Peyer's patch (tissue), 4 donors: ENCODE measurements at regions not wholly inside any gene's neighbourhood (a gene's known extent, or its start where the extent isn't known, plus 50 kb on each side); places are given as distances from the start of the nearest gene placed in this dataset.

Experiments used
- POLR2A ChIP-seq, 2 donors: fragments of 450-650 bp; IDR thresholded peaks; one replicate each; pipeline ENCODE4 v1.5.1; 2017; ENCODE audit warnings: antibody characterized with exemption in 2 of 2, mild to moderate bottlenecking in 2 of 2, moderate library complexity in 2 of 2
- TF ChIP-seq, protein P1 (sequence below), 6 experiments: fragments of 450-650 bp in 4 of 6; fragments of 200-600 bp in 2 of 6; sonication (generic) in 1 of 6; IDR thresholded peaks; one replicate each; pipeline ENCODE4 v1.5.1; 2017 to 2019; ENCODE audit warnings: antibody characterized with exemption in 6 of 6, mild to moderate bottlenecking in 3 of 6, moderate library complexity in 1 of 6

DNA sequence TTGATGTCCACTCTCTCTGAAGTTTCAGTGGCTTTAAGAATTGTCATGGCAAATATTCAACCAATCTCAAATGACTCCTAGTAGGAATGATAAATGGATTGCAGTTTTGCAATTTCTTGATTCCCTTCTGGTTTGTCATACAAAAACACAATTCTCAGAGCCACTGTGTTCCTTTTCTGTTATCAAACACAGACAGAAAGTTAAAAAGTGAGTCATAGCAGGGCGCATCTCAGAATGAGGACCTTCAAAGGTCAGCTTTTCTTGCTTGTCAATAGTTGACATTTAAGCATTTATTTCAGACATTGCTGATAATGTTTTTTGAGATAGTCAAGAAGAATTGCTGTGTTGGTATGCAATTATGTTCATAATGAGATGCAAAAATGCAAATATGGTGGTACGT is 405.9 kb downstream of the NR2F2 start:
- TF ChIP-seq, protein P1, sequence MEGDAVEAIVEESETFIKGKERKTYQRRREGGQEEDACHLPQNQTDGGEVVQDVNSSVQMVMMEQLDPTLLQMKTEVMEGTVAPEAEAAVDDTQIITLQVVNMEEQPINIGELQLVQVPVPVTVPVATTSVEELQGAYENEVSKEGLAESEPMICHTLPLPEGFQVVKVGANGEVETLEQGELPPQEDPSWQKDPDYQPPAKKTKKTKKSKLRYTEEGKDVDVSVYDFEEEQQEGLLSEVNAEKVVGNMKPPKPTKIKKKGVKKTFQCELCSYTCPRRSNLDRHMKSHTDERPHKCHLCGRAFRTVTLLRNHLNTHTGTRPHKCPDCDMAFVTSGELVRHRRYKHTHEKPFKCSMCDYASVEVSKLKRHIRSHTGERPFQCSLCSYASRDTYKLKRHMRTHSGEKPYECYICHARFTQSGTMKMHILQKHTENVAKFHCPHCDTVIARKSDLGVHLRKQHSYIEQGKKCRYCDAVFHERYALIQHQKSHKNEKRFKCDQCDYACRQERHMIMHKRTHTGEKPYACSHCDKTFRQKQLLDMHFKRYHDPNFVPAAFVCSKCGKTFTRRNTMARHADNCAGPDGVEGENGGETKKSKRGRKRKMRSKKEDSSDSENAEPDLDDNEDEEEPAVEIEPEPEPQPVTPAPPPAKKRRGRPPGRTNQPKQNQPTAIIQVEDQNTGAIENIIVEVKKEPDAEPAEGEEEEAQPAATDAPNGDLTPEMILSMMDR (IDR thresholded peaks at IDR 0.05): no peak
- no peak for TF ChIP-seq POLR2A (IDR thresholded peaks at IDR 0.05)
